Esophagus squamous epithelium (tissue), 4 donors: ENCODE measurements at regions not wholly inside any gene's neighbourhood (a gene's known extent, or its start where the extent isn't known, plus 50 kb on each side); places are given as distances from the start of the nearest gene placed in this dataset.

Source experiments
- CTCF ChIP-seq, 6 experiments: fragments of 450-650 bp in 4 of 6; fragments of 200-600 bp in 2 of 6; sonication (generic) in 2 of 6; IDR thresholded peaks; one replicate each; pipeline ENCODE4 v1.5.1; 2016 to 2019; ENCODE audit warnings: antibody characterized with exemption in 6 of 6, mild to moderate bottlenecking in 4 of 6, moderate library complexity in 4 of 6
- POLR2A ChIP-seq, 4 donors: fragments of 450-650 bp; IDR thresholded peaks; one replicate each; pipeline ENCODE4 v1.6.1; 2017; ENCODE audit warnings: antibody characterized with exemption in 4 of 4, mild to moderate bottlenecking in 4 of 4, moderate library complexity in 3 of 4

GRCh38 chr5:74337984-74338310 lies 302.6 kb downstream of the ENC1 start:
- TF ChIP-seq CTCF (IDR thresholded peaks at IDR 0.05): no peak
- no peak for TF ChIP-seq POLR2A (IDR thresholded peaks at IDR 0.05)
